Endothelial cell of umbilical vein (primary cell): ENCODE measurements at regions not wholly inside any gene's neighbourhood (a gene's known extent, or its start where the extent isn't known, plus 50 kb on each side); places are given as distances from the start of the nearest gene placed in this dataset.

ENCODE experiments used
- BruUV-seq: library from RNA; stranded (reverse); fragments of 400-500 nt; replicated peaks from 2 replicates; lab custom pipeline; 2021; lab: Mats Ljungman, UMichigan
- CTCF ChIA-PET: fragments of 300-600, 350-600 bp; sonication (Branson Sonifier 250); formaldehyde crosslinking; loops from one replicate; lab custom pipeline; 2021; ENCODE audit warnings: antibody characterized with exemption, inconsistent platforms; lab: Charles Lee
- POLR2A ChIA-PET: fragments of 300-600, 350-600 bp; sonication (Branson Sonifier 250); formaldehyde crosslinking; loops from one replicate; lab custom pipeline; 2021; ENCODE audit warnings: antibody characterized with exemption, inconsistent platforms; lab: Charles Lee
- DNase-seq: peaks from one replicate; pipeline ENCODE4 v3.0.0-alpha.2; 2011; ENCODE audit warnings: low read depth, low spot score
- FAIRE-seq: peaks from 2 replicates; lab custom pipeline; 2011; peaks lifted over from hg19 to GRCh38; lab: Jason Lieb, UNC
- H2AFZ ChIP-seq: 2 replicates; pipeline ENCODE4 v1.6.0; 2012; ENCODE audit warnings: low read depth, low read length, control low read depth, inconsistent platforms
- H3K27ac ChIP-seq: 2 replicates; pipeline ENCODE4 v1.5.1; 2011; ENCODE audit warnings: low read depth, mild to moderate bottlenecking, control low read depth, low read length, moderate library complexity; ENCODE audit not compliant: insufficient read depth
- H3K27me3 ChIP-seq, 2 experiments: 2 replicates each; pipeline versions ENCODE4 v1.6.0 to v1.6.1; 2011; ENCODE audit warnings: low read length in 2 of 2, mixed read lengths in 1 of 2; ENCODE audit not compliant: control insufficient read depth in 2 of 2, insufficient read depth in 2 of 2
- H3K36me3 ChIP-seq, 2 experiments: 2 replicates in 1 of 2; 3 replicates in 1 of 2; pipeline ENCODE4 v1.5.1; 2011; ENCODE audit warnings: low read length in 2 of 2, mild to moderate bottlenecking in 1 of 2, moderate library complexity in 1 of 2; ENCODE audit not compliant: control insufficient read depth in 2 of 2, insufficient read depth in 2 of 2; ENCODE audit errors: extremely low read depth in 1 of 2
- H3K4me1 ChIP-seq: 3 replicates; pipeline ENCODE4 v1.5.1; 2011; ENCODE audit warnings: mild to moderate bottlenecking, low read length; ENCODE audit not compliant: control insufficient read depth, insufficient read depth; ENCODE audit errors: extremely low read depth
- H3K4me2 ChIP-seq: 2 replicates; pipeline ENCODE4 v1.6.1; 2011; ENCODE audit warnings: low read length, control low read depth, mixed read lengths; ENCODE audit not compliant: insufficient read depth
- H3K4me3 ChIP-seq, 3 experiments: fragments of 200-600 bp in 1 of 3; sonication (generic), shearing (Covaris generic) in 1 of 3; replicated peaks in 1 of 3; 2 replicates each; pipeline ENCODE4 v1.5.1; 2011 to 2016; ENCODE audit warnings: control low read depth in 3 of 3, low read length in 3 of 3, mild to moderate bottlenecking in 2 of 3, inconsistent platforms in 1 of 3, low read depth in 1 of 3, moderate library complexity in 1 of 3; ENCODE audit not compliant: insufficient read depth in 1 of 3
- H3K79me2 ChIP-seq: 2 replicates; pipeline ENCODE4 v1.6.0; 2012; ENCODE audit warnings: low read length, inconsistent platforms; ENCODE audit not compliant: control insufficient read depth, insufficient read depth
- H3K9ac ChIP-seq: replicated peaks from 2 replicates; pipeline ENCODE3; 2011; ENCODE audit warnings: low read length, control low read depth; ENCODE audit not compliant: insufficient read depth; ENCODE audit errors: extremely low read depth
- H3K9me1 ChIP-seq: replicated peaks from 3 replicates; pipeline ENCODE4 v1.6.0; 2011; ENCODE audit warnings: mild to moderate bottlenecking, low read length; ENCODE audit not compliant: control insufficient read depth, insufficient read depth; ENCODE audit errors: extremely low read depth
- H3K9me3 ChIP-seq: replicated peaks from 2 replicates; pipeline ENCODE4 v1.5.1; 2012; ENCODE audit warnings: low read length, inconsistent platforms; ENCODE audit not compliant: control insufficient read depth, insufficient read depth
- H4K20me1 ChIP-seq: replicated peaks from 2 replicates; pipeline ENCODE3; 2011; ENCODE audit warnings: mild to moderate bottlenecking, low read length; ENCODE audit not compliant: control insufficient read depth, insufficient read depth; ENCODE audit errors: extremely low read depth
- EZH2 ChIP-seq: IDR thresholded peaks from 2 replicates; pipeline ENCODE4 v1.6.1; 2012; ENCODE audit warnings: borderline replicate concordance, low read depth, mild to moderate bottlenecking, moderate library complexity, low read length, inconsistent platforms; ENCODE audit not compliant: severe bottlenecking
- FOS ChIP-seq: IDR thresholded peaks from 2 replicates; pipeline ENCODE4 v1.6.1; 2011; ENCODE audit warnings: mild to moderate bottlenecking, low read length, moderate library complexity, borderline replicate concordance; ENCODE audit not compliant: insufficient read depth
- GATA2 ChIP-seq: IDR thresholded peaks from 2 replicates; pipeline ENCODE4 v1.7.0; 2011; ENCODE audit warnings: low read depth, mild to moderate bottlenecking, moderate library complexity, mixed read lengths, low read length; ENCODE audit not compliant: insufficient read length, insufficient read depth
- JUN ChIP-seq: IDR thresholded peaks from 2 replicates; pipeline ENCODE4 v1.6.1; 2011; ENCODE audit warnings: borderline replicate concordance, low read depth; ENCODE audit not compliant: insufficient read length, insufficient read depth
- MYC ChIP-seq: IDR thresholded peaks from one replicate; pipeline ENCODE4 v1.6.1; 2011; ENCODE audit warnings: mild to moderate bottlenecking, low read depth, low read length
- POLR2A ChIP-seq: IDR thresholded peaks from 2 replicates; pipeline ENCODE4 v1.6.1; 2012; ENCODE audit warnings: low read depth, mild to moderate bottlenecking, control low read depth, low read length
- POLR2AphosphoS5 ChIP-seq: IDR thresholded peaks from 2 replicates; pipeline ENCODE4 v1.6.1; 2012; ENCODE audit warnings: low read depth, mild to moderate bottlenecking, control low read depth, low read length, moderate library complexity; ENCODE audit not compliant: insufficient read depth
- dilution Hi-C: fragments of 300-500 bp; cut with MboI; formaldehyde crosslinking; loops from one replicate; pipeline ENCODE4 v1.15.0; 2019; ENCODE audit warnings: low sequenced_read_pairs; ENCODE audit not compliant: extremely low pct_ligation_motif_present
- intact Hi-C: fragments of 100-400 bp; cut with micrococcal nuclease; formaldehyde crosslinking; loops from one replicate; pipeline ENCODE4 v1.10.0; 2022
- TF ChIP-seq, protein P1 (sequence below), 2 donors: IDR thresholded peaks; 1 replicate in 1 of 2; 2 replicates in 1 of 2; pipeline ENCODE4 v1.5.1; 2011; ENCODE audit warnings: low read length in 2 of 2, mild to moderate bottlenecking in 2 of 2, moderate library complexity in 2 of 2, control low read depth in 1 of 2, inconsistent platforms in 1 of 2, low read depth in 1 of 2; ENCODE audit not compliant: insufficient read depth in 1 of 2; ENCODE audit errors: extremely low read depth in 1 of 2
- TF ChIP-seq, protein P2 (sequence below): IDR thresholded peaks from 2 replicates; pipeline ENCODE4 v1.6.1; 2011; ENCODE audit not compliant: insufficient read depth, insufficient read length

DNA sequence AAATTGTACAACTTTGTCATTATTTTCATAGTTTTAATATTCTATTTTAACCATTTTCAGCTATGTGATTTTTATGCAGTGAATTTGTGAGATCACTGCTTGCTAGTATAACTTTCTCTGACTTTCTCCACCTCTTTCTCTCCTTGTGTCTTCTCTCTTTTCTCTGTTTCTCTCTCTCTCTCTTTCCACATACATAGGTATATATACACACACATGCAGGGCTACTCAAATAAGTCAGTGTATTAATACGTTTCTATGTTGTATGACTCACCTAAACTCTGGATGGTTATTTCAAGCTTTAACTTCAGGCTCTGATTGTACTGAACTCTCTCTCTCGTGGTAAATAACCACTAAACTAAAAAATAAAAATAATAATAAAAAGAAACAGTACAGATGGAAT, 1389.3 kb upstream of the ALCAM start:
- FAIRE-seq = no peak
- no peaks in the 10 kb centered on the region for H4K20me1 ChIP-seq
- no TSS peak for BruUV-seq

More for the DNA sequence above, 1389.3 kb upstream of the ALCAM start:
- no peaks in the 10 kb centered on the region for H3K36me3 ChIP-seq
- DNase-seq = no peak
- dilution Hi-C loops = no loop called here
- intact Hi-C loops = no loop called here
- H3K4me3 ChIP-seq = no peak overlapping the region
- H3K79me2 ChIP-seq = no peaks in the 10 kb centered on the region
- H3K27ac ChIP-seq = no peak overlapping the region
- no peaks in the 10 kb centered on the region for H3K9me3 ChIP-seq
- no peaks in the 10 kb centered on the region for H3K9me1 ChIP-seq
- POLR2A ChIA-PET = no interaction called here
- H3K27me3 ChIP-seq = no peaks in the 10 kb centered on the region
- no peak overlapping the region for H3K9ac ChIP-seq
- CTCF ChIA-PET = interaction anchor here (1.2 kb wide), 1 partner anchor 13 kb away, joined by 3 read pairs; no protein-coding TSS in a partner anchor
- no peaks in the 10 kb centered on the region for H3K4me1 ChIP-seq
- H2AFZ ChIP-seq = no peak overlapping the region
- no peak overlapping the region for H3K4me2 ChIP-seq
- TF ChIP-seq, protein P1, sequence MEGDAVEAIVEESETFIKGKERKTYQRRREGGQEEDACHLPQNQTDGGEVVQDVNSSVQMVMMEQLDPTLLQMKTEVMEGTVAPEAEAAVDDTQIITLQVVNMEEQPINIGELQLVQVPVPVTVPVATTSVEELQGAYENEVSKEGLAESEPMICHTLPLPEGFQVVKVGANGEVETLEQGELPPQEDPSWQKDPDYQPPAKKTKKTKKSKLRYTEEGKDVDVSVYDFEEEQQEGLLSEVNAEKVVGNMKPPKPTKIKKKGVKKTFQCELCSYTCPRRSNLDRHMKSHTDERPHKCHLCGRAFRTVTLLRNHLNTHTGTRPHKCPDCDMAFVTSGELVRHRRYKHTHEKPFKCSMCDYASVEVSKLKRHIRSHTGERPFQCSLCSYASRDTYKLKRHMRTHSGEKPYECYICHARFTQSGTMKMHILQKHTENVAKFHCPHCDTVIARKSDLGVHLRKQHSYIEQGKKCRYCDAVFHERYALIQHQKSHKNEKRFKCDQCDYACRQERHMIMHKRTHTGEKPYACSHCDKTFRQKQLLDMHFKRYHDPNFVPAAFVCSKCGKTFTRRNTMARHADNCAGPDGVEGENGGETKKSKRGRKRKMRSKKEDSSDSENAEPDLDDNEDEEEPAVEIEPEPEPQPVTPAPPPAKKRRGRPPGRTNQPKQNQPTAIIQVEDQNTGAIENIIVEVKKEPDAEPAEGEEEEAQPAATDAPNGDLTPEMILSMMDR (IDR thresholded peaks at IDR 0.05; ENCODE audit: extremely low read depth in 1 of 2, insufficient read depth in 1 of 2, low read depth in 1 of 2, low read length in 2 of 2) = no peak
- TF ChIP-seq JUN (no peak), POLR2AphosphoS5 (no peak), EZH2 (no peak), GATA2 (no peak), POLR2A (no peak), FOS (no peak), MYC (no peak)
- TF ChIP-seq, protein P2, sequence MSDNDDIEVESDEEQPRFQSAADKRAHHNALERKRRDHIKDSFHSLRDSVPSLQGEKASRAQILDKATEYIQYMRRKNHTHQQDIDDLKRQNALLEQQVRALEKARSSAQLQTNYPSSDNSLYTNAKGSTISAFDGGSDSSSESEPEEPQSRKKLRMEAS = no peak
